ENCODE measurements at regions not wholly inside any gene's neighbourhood (a gene's known extent, or its start where the extent isn't known, plus 50 kb on each side); places are given as distances from the start of the nearest gene placed in this dataset.
"Not testable (repeated sequence)": the region's sequence is repeated elsewhere in the genome, so short reads cannot be mapped to it uniquely, and the experiment has no call there.

- DNase-seq, result no peak
Measured at GRCh38 chr3:155995525-155996370, 124.6 kb upstream of the KCNAB1 start.

GRCh38 chr3:155996882-155997281, 123.5 kb upstream of the KCNAB1 start:
- no peak for DNase-seq

GRCh38 chr3:155998173-155998572, 122.2 kb upstream of the KCNAB1 start:
- DNase-seq, result not testable (repeated sequence)

- DNase-seq, result no peak
Measured at GRCh38 chr3:156005736-156006135, 114.6 kb upstream of the KCNAB1 start.

GRCh38 chr3:156010829-156011228, 109.5 kb upstream of the KCNAB1 start:
- DNase-seq, result no peak

- no peak for DNase-seq
Measured at GRCh38 chr3:156014489-156014888, 105.9 kb upstream of the KCNAB1 start.

- DNase-seq, result no peak
Measured at GRCh38 chr3:156016902-156017301, 103.5 kb upstream of the KCNAB1 start.

GRCh38 chr3:156017352-156018030, 102.9 kb upstream of the KCNAB1 start:
- DNase-seq, result no peak

GRCh38 chr3:156024904-156025533, 95.4 kb upstream of the KCNAB1 start:
- no peak for DNase-seq

- no peak for DNase-seq
Measured at GRCh38 chr3:156029208-156029607, 91.2 kb upstream of the KCNAB1 start.

- DNase-seq, result no peak
Measured at GRCh38 chr3:156030723-156031122, 89.7 kb upstream of the KCNAB1 start.

GRCh38 chr3:156033428-156033827, 87.0 kb upstream of the KCNAB1 start:
- DNase-seq, result no peak

- DNase-seq, result no peak
Measured at GRCh38 chr3:156035158-156035557, 85.2 kb upstream of the KCNAB1 start.

- DNase-seq, result no peak
Measured at GRCh38 chr3:156036258-156037053, 83.9 kb upstream of the KCNAB1 start.

GRCh38 chr3:156037356-156037755, 83.0 kb upstream of the KCNAB1 start:
- no peak for DNase-seq

- DNase-seq, result no peak
Measured at GRCh38 chr3:156038869-156039268, 81.5 kb upstream of the KCNAB1 start.

- no peak for DNase-seq
Measured at GRCh38 chr3:156040041-156040440, 80.3 kb upstream of the KCNAB1 start.

GRCh38 chr3:156041216-156041841, 79.0 kb upstream of the KCNAB1 start:
- not testable (repeated sequence) for DNase-seq

- not testable (repeated sequence) for DNase-seq
Measured at GRCh38 chr3:156041856-156042255, 78.5 kb upstream of the KCNAB1 start.

- DNase-seq, result peak; percentile 50
Measured at GRCh38 chr3:156043832-156044633, 76.3 kb upstream of the KCNAB1 start.

- no peak for DNase-seq
Measured at GRCh38 chr3:156044634-156044975, 75.8 kb upstream of the KCNAB1 start.

- DNase-seq, result not testable (repeated sequence)
Measured at GRCh38 chr3:156048483-156048882, 71.9 kb upstream of the KCNAB1 start.
